HG03066 (cell line): ENCODE measurements at regions not wholly inside any gene's neighbourhood (a gene's known extent, or its start where the extent isn't known, plus 50 kb on each side); places are given as distances from the start of the nearest gene placed in this dataset.

Experiments used
- ATAC-seq: cut with Tn5 transposase; IDR thresholded peaks from one replicate; pipeline ENCODE4 v1.9.1; 2021; ENCODE audit warnings: low read depth; ENCODE audit not compliant: unreplicated experiment

DNA sequence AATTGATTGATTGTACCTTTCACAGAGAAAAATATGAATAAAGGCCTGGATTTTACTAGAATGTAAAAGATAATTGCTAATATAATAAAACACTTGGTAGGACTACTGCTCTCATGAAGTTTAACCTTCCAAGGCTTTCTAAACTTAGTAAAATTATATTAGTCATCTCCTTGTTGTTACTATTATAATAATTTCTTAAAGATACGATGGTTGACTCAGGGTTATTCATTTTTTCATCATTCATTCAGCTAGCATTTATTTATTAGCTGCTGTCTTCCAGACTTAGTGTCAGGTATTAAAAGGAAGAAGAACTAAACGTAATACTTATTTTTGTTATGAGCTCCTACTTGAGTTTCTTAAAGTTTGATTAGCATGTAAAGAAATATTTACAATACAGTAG is 771.6 kb upstream of the NR2F2 start:
- no peak for ATAC-seq

- no peak for ATAC-seq
Observed at GRCh38 chr15:95559875-95560394, 770.6 kb upstream of the NR2F2 start.

GRCh38 chr15:95561463-95561862 is 769.0 kb upstream of the NR2F2 start:
- no peak for ATAC-seq

- ATAC-seq, result no peak
Observed at GRCh38 chr15:95563634-95564033, 766.9 kb upstream of the NR2F2 start.

GRCh38 chr15:95565016-95565600 is 765.4 kb upstream of the NR2F2 start:
- ATAC-seq, result no peak

- no peak for ATAC-seq
Observed at GRCh38 chr15:95565690-95566089, 764.8 kb upstream of the NR2F2 start.

- ATAC-seq, result no peak
Observed at GRCh38 chr15:95567686-95568085, 762.8 kb upstream of the NR2F2 start.

DNA sequence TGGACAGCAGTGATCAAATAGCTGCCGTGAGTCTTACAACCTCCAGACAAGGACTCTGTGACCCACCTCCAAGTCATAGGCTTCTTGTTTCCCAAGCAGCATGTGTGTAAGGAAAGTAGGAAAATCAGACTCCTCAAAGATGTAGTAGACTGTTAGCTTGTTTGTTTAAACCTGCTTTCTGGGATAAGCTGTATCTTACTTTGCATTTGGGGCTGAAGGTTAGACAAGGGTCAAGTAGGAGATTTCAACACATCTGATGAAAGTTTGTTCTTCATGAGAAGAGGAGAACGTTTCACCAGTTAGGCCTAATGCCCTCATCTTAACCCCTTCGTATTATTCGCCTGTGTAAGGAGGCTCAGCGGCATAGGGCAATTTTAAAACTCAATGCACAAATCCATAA is 756.4 kb upstream of the NR2F2 start:
- no peak for ATAC-seq

GRCh38 chr15:95577927-95578326 is 752.6 kb upstream of the NR2F2 start:
- ATAC-seq, result no peak

GRCh38 chr15:95580121-95580520 is 750.4 kb upstream of the NR2F2 start:
- ATAC-seq, result no peak

- no peak for ATAC-seq
Observed at GRCh38 chr15:95581595-95581994, 748.9 kb upstream of the NR2F2 start.

- ATAC-seq, result no peak
Observed at GRCh38 chr15:95584088-95584487, 746.4 kb upstream of the NR2F2 start.

DNA sequence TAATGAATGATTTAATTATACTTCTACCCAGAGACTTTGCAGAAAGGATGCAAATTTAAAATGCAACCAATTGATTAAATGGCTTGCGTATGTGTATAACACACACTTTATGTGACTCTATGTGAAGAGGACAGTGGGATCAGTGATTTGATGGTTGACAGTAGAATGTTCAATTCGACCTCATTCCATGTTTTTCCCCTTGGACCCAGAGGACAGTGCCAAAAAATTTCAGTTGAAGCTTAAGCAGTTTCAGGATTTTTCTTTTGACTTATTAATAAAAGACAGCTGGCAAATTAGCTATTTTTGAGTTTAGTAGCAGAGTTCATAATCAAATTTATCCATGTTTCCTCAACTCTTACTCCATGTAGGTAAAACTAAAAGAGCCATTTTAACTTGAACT is 742.4 kb upstream of the NR2F2 start:
- ATAC-seq, result no peak

DNA sequence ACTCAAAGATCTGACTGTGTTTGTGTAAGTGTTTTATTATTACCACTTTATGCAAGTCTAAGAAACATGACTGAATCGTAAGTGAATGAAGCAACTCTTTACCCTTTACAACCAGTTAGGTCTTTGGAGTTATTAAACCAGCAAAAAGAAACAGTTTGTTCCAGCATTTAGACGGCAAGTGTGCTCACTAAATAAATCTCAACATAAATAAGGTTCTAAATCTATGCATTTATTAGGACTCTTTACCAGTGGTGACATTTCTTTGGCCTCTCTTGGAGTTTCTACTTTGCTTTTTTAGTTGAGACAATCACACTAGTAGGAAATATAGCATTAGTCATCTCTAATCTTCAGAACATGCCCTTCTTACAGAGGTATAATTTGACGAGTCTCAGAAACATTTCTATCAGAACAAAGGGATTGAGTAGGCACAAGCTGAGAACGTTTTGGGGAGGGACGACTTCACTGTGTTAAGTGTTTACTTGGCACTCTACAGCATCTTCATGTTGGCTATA is 739.9 kb upstream of the NR2F2 start:
- ATAC-seq, result no peak

GRCh38 chr15:95591270-95591669 is 739.2 kb upstream of the NR2F2 start:
- ATAC-seq, result no peak

GRCh38 chr15:95591886-95592285 is 738.6 kb upstream of the NR2F2 start:
- no peak for ATAC-seq

- ATAC-seq, result no peak
Observed at GRCh38 chr15:95594496-95594895, 736.0 kb upstream of the NR2F2 start.

GRCh38 chr15:95595759-95596158 is 734.7 kb upstream of the NR2F2 start:
- ATAC-seq, result no peak

DNA sequence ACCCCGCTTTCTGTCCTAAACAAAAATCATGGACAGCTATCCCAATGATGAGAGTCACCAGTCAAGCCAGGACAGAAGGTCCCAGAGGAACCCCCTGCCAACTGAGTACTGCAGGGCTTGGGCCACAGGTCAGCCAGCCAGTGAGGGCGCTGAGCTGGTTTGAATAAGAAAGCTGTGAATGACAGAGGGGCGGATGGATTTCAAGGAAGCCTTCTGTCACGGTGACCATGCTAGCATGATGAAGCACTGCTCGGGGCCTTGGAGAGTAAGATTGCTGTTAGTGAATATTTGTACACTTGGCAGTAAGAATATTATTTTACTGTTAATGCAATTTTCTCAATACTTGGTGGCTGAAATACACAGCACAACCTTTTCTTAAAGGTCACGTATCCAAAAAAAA is 734.0 kb upstream of the NR2F2 start:
- ATAC-seq, result no peak

- ATAC-seq, result no peak
Observed at GRCh38 chr15:95598251-95598855, 732.1 kb upstream of the NR2F2 start.

DNA sequence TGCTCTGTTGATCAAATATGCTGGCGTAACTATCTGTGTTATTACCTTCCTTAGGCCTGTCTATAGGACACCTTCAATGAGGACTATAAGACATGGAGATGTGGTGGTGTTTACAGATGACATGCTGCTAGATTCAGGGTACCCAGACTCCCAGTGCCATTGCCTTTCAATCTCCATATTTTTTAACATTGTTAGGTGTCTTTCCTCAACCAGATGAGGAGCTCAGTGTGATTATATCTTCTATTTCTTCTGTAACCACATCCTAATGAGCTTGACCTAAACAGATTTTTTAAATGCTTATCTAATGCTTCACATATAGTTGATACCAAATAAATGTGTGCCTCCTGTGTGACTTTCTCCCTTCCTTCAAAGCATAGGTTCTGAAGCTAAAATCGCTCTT is 730.1 kb upstream of the NR2F2 start:
- no peak for ATAC-seq

DNA sequence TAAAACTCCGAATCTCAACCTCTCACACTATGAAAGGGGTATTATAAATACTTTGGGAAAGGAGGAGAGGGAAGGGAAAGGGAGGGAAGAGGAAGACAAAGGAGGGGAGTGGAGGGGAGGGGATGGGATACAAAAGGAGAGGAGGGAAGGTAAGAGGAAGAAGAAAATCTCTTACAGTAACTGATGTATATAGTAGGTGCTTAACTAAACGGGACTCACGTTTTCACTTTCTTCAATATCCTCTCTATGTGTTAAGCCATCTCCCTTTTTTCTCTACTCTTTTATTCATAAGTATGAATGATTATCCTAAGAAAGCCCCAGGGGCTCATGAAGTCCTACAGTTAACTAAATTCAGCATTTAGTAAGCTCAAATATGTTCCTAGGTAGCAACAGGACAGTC is 729.6 kb upstream of the NR2F2 start:
- no peak for ATAC-seq
